ENCODE measurements at regions not wholly inside any gene's neighbourhood (a gene's known extent, or its start where the extent isn't known, plus 50 kb on each side); places are given as distances from the start of the nearest gene placed in this dataset.
"Not testable (repeated sequence)": the region's sequence is repeated elsewhere in the genome, so short reads cannot be mapped to it uniquely, and the experiment has no call there.

GRCh38 chr10:125520968-125521367 is 162.0 kb downstream of the TEX36 start:
- DNase-seq (ENCODE audit: low read depth): no peak
- no peak overlapping the region for H3K4me3 ChIP-seq (ENCODE audit: low read depth, low read length)
- TF ChIP-seq CTCF (IDR thresholded peaks at IDR 0.05; ENCODE audit: insufficient read depth, low read depth, low read length): no peak

GRCh38 chr10:125518397-125518796 is 164.6 kb downstream of the TEX36 start:
- H3K4me3 ChIP-seq (ENCODE audit: low read depth, low read length); DNase-seq (ENCODE audit: low read depth): not testable (repeated sequence)

- no peak overlapping the region for H3K4me3 ChIP-seq (ENCODE audit: low read depth, low read length)
- TF ChIP-seq CTCF (IDR thresholded peaks at IDR 0.05; ENCODE audit: insufficient read depth, low read depth, low read length): no peak
- DNase-seq (ENCODE audit: low read depth): no peak
These were observed 167.4 kb downstream of the TEX36 start for GRCh38 chr10:125515571-125515970.

- H3K4me3 ChIP-seq (ENCODE audit: low read depth, low read length): no peak overlapping the region
- TF ChIP-seq CTCF (IDR thresholded peaks at IDR 0.05; ENCODE audit: insufficient read depth, low read depth, low read length): no peak
- no peak for DNase-seq (ENCODE audit: low read depth)
These were observed 168.5 kb downstream of the TEX36 start for GRCh38 chr10:125514206-125515162.

GRCh38 chr10:125513429-125514182 is 169.4 kb downstream of the TEX36 start:
- no peak for TF ChIP-seq CTCF (IDR thresholded peaks at IDR 0.05; ENCODE audit: insufficient read depth, low read depth, low read length)
- no peak overlapping the region for H3K4me3 ChIP-seq (ENCODE audit: low read depth, low read length)
- no peak for DNase-seq (ENCODE audit: low read depth)

GRCh38 chr10:125510998-125511397 is 172.0 kb downstream of the TEX36 start:
- H3K4me3 ChIP-seq (ENCODE audit: low read depth, low read length): no peak overlapping the region
- TF ChIP-seq CTCF (IDR thresholded peaks at IDR 0.05; ENCODE audit: insufficient read depth, low read depth, low read length): no peak
- no peak for DNase-seq (ENCODE audit: low read depth)

- no peak for DNase-seq (ENCODE audit: low read depth)
- no peak overlapping the region for H3K4me3 ChIP-seq (ENCODE audit: low read depth, low read length)
- TF ChIP-seq CTCF (IDR thresholded peaks at IDR 0.05; ENCODE audit: insufficient read depth, low read depth, low read length): no peak
These were observed 177.3 kb downstream of the TEX36 start for GRCh38 chr10:125505648-125506047.
